ENCODE measurements at regions not wholly inside any gene's neighbourhood (a gene's known extent, or its start where the extent isn't known, plus 50 kb on each side); places are given as distances from the start of the nearest gene placed in this dataset.
"Not testable (repeated sequence)": the region's sequence is repeated elsewhere in the genome, so short reads cannot be mapped to it uniquely, and the experiment has no call there.

- H3K4me3 ChIP-seq (ENCODE audit: insufficient read depth, low read depth, low read length), result no peak overlapping the region
- H3K36me3 ChIP-seq (replicated peaks; ENCODE audit: control insufficient read depth, insufficient read depth, low read length), result no peaks in the 10 kb centered on the region
- H3K27me3 ChIP-seq (ENCODE audit: control insufficient read depth, insufficient read depth, low read length), result no peaks in the 10 kb centered on the region
- peak; percentile 19 for DNase-seq
Measured at GRCh38 chr14:105646175-105646574, 119.8 kb downstream of the TMEM121 start.

- H3K27me3 ChIP-seq (ENCODE audit: control insufficient read depth, insufficient read depth, low read length); DNase-seq; H3K36me3 ChIP-seq (replicated peaks; ENCODE audit: control insufficient read depth, insufficient read depth, low read length); H3K4me3 ChIP-seq (ENCODE audit: insufficient read depth, low read depth, low read length): not testable (repeated sequence)
Measured at GRCh38 chr14:105646711-105647281, 120.4 kb downstream of the TMEM121 start.

GRCh38 chr14:105647426-105647783, 121.0 kb downstream of the TMEM121 start:
- DNase-seq, result peak; percentile 6
- not testable (repeated sequence) for H3K4me3 ChIP-seq (ENCODE audit: insufficient read depth, low read depth, low read length); H3K27me3 ChIP-seq (ENCODE audit: control insufficient read depth, insufficient read depth, low read length); H3K36me3 ChIP-seq (replicated peaks; ENCODE audit: control insufficient read depth, insufficient read depth, low read length)

GRCh38 chr14:105647784-105648608, 121.6 kb downstream of the TMEM121 start:
- H3K36me3 ChIP-seq (replicated peaks; ENCODE audit: control insufficient read depth, insufficient read depth, low read length), result no peaks in the 10 kb centered on the region
- no peaks in the 10 kb centered on the region for H3K27me3 ChIP-seq (ENCODE audit: control insufficient read depth, insufficient read depth, low read length)
- DNase-seq, result peak; percentile 20

GRCh38 chr14:105648609-105649535, 122.5 kb downstream of the TMEM121 start:
- not testable (repeated sequence) for H3K4me3 ChIP-seq (ENCODE audit: insufficient read depth, low read depth, low read length); H3K36me3 ChIP-seq (replicated peaks; ENCODE audit: control insufficient read depth, insufficient read depth, low read length); H3K27me3 ChIP-seq (ENCODE audit: control insufficient read depth, insufficient read depth, low read length)
- peak; percentile 34 for DNase-seq

More at GRCh38 chr14:105647784-105648608, 121.6 kb downstream of the TMEM121 start:
- no peak overlapping the region for H3K4me3 ChIP-seq (ENCODE audit: insufficient read depth, low read depth, low read length)

- H3K27me3 ChIP-seq (ENCODE audit: control insufficient read depth, insufficient read depth, low read length); H3K36me3 ChIP-seq (replicated peaks; ENCODE audit: control insufficient read depth, insufficient read depth, low read length); H3K4me3 ChIP-seq (ENCODE audit: insufficient read depth, low read depth, low read length); DNase-seq: not testable (repeated sequence)
Measured at GRCh38 chr14:105652317-105652716, 125.9 kb downstream of the TMEM121 start.

GRCh38 chr14:105653921-105654320, 127.5 kb downstream of the TMEM121 start:
- not testable (repeated sequence) for DNase-seq; H3K27me3 ChIP-seq (ENCODE audit: control insufficient read depth, insufficient read depth, low read length); H3K36me3 ChIP-seq (replicated peaks; ENCODE audit: control insufficient read depth, insufficient read depth, low read length); H3K4me3 ChIP-seq (ENCODE audit: insufficient read depth, low read depth, low read length)

GRCh38 chr14:105659255-105659654, 132.9 kb downstream of the TMEM121 start:
- not testable (repeated sequence) for H3K4me3 ChIP-seq (ENCODE audit: insufficient read depth, low read depth, low read length); H3K27me3 ChIP-seq (ENCODE audit: control insufficient read depth, insufficient read depth, low read length); DNase-seq; H3K36me3 ChIP-seq (replicated peaks; ENCODE audit: control insufficient read depth, insufficient read depth, low read length)

- Histone ChIP-seq H3K27me3 (ENCODE audit: control insufficient read depth, insufficient read depth, low read length) (no peaks in the 10 kb centered on the region), H3K4me3 (ENCODE audit: insufficient read depth, low read depth, low read length) (no peak overlapping the region), H3K36me3 (replicated peaks; ENCODE audit: control insufficient read depth, insufficient read depth, low read length) (no peaks in the 10 kb centered on the region)
- DNase-seq, result no peak
Measured at GRCh38 chr14:105659935-105660527, 133.6 kb downstream of the TMEM121 start.

GRCh38 chr14:105660816-105661531, 134.6 kb downstream of the TMEM121 start:
- no peak overlapping the region for H3K4me3 ChIP-seq (ENCODE audit: insufficient read depth, low read depth, low read length)
- no peaks in the 10 kb centered on the region for H3K27me3 ChIP-seq (ENCODE audit: control insufficient read depth, insufficient read depth, low read length)
- no peak for DNase-seq
- no peaks in the 10 kb centered on the region for H3K36me3 ChIP-seq (replicated peaks; ENCODE audit: control insufficient read depth, insufficient read depth, low read length)

GRCh38 chr14:105662043-105662442, 135.7 kb downstream of the TMEM121 start:
- H3K36me3 ChIP-seq (replicated peaks; ENCODE audit: control insufficient read depth, insufficient read depth, low read length); DNase-seq; H3K4me3 ChIP-seq (ENCODE audit: insufficient read depth, low read depth, low read length); H3K27me3 ChIP-seq (ENCODE audit: control insufficient read depth, insufficient read depth, low read length): not testable (repeated sequence)

GRCh38 chr14:105662592-105662991, 136.2 kb downstream of the TMEM121 start:
- not testable (repeated sequence) for DNase-seq; H3K36me3 ChIP-seq (replicated peaks; ENCODE audit: control insufficient read depth, insufficient read depth, low read length); H3K4me3 ChIP-seq (ENCODE audit: insufficient read depth, low read depth, low read length); H3K27me3 ChIP-seq (ENCODE audit: control insufficient read depth, insufficient read depth, low read length)

GRCh38 chr14:105663323-105663722, 136.9 kb downstream of the TMEM121 start:
- H3K4me3 ChIP-seq (ENCODE audit: insufficient read depth, low read depth, low read length); DNase-seq; H3K36me3 ChIP-seq (replicated peaks; ENCODE audit: control insufficient read depth, insufficient read depth, low read length); H3K27me3 ChIP-seq (ENCODE audit: control insufficient read depth, insufficient read depth, low read length): not testable (repeated sequence)
